ENCODE measurements at regions not wholly inside any gene's neighbourhood (a gene's known extent, or its start where the extent isn't known, plus 50 kb on each side); places are given as distances from the start of the nearest gene placed in this dataset.

DNA sequence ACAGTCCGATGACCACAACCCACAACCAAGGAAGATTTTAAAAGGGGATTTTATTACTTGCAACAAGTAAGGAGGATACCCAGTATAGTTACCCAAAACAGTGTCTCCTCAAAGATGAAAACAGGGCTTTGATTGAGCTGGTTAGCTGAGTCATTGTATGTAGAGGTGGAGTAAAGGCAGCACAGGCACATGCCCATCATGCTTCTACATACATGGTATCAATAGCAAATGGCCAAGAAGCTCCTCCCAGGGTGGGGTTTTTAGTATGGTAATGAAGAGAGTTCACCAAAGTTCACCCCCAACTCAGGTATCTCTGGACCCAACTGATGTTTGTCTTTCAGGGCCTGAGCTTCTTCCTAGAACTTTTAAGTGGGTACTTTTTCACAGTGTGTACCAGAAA is 157.1 kb upstream of the CEP126 start:
- Histone ChIP-seq H3K9me3 (no peaks in the 10 kb centered on the region), H3K36me3 (no peaks in the 10 kb centered on the region), H3K27me3 (no peaks in the 10 kb centered on the region), H3K4me3 (no peak overlapping the region)
- no peak for DNase-seq

- Histone ChIP-seq H3K9me3 (no peaks in the 10 kb centered on the region), H3K4me3 (no peak overlapping the region), H3K27me3 (no peaks in the 10 kb centered on the region), H3K36me3 (no peaks in the 10 kb centered on the region)
- DNase-seq: no peak
Measured at GRCh38 chr11:101748572-101749344, 165.0 kb upstream of the TRPC6 start.

DNA sequence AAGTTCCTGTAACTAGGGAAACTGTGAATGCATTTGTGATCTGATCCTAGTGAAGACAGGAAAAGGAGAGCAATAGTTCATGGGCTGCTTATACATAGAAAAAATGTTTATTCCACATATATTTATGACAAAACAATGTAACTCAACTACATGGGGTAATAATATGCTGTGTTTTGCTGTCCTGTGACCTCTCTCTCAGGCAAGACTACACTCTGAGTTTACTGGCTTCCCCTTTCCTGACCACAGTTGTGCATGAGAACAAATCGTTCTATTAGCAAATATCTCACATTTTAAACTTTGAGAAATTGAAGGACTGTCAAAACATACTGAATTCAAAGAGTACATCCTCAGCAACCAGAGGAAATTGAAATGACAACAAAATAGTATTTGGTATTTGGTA is 161.9 kb upstream of the TRPC6 start:
- Histone ChIP-seq H3K4me3 (no peak overlapping the region), H3K36me3 (no peaks in the 10 kb centered on the region), H3K9me3 (no peaks in the 10 kb centered on the region), H3K27me3 (no peaks in the 10 kb centered on the region)
- DNase-seq: no peak

GRCh38 chr11:101743828-101744227 is 160.0 kb upstream of the TRPC6 start:
- no peak overlapping the region for H3K4me3 ChIP-seq
- no peaks in the 10 kb centered on the region for H3K9me3 ChIP-seq
- no peak for DNase-seq
- no peaks in the 10 kb centered on the region for H3K27me3 ChIP-seq
- H3K36me3 ChIP-seq: no peaks in the 10 kb centered on the region

DNA sequence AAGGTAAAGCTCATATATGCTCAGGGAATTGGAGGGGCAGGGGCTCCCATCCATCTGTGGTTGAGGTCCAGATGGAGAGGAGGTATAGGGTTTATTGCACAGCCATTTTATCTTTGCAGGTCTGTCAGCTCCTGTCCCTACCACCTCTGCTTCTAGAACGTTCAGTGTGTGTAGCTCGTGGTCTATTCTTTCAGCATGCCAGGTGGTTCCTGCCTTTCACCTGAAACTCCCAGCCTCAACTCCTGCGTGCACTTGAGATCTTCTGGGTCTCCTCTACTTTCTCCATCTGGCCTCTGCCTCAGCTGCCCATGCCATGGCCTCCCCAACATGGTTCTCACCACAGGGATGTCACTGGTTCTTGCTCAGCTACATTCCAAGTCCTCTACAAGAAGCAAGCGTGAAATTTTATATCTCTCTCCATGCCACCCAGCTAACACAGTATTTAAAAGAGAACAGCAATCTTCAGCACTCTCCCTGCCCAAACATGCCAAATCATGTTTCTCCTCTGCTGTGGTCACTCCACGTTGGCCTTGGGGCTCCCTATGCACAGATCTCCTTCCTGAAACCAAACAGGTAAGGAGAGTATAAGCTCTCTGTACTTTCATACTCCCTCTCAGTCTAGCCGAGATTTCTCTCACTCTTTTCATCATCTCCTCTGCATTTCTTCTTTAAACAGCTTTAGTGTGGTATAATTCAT is 157.8 kb upstream of the TRPC6 start:
- DNase-seq: no peak
- Histone ChIP-seq H3K9me3 (no peaks in the 10 kb centered on the region), H3K27me3 (no peaks in the 10 kb centered on the region), H3K36me3 (no peaks in the 10 kb centered on the region), H3K4me3 (no peak overlapping the region)

- H3K36me3 ChIP-seq: no peaks in the 10 kb centered on the region
- no peak for DNase-seq
- H3K9me3 ChIP-seq: no peaks in the 10 kb centered on the region
- H3K4me3 ChIP-seq: no peak overlapping the region
- no peaks in the 10 kb centered on the region for H3K27me3 ChIP-seq
Measured at GRCh38 chr11:101741061-101741460, 157.3 kb upstream of the TRPC6 start.

GRCh38 chr11:101738452-101738851 is 154.6 kb upstream of the TRPC6 start:
- Histone ChIP-seq H3K9me3 (no peaks in the 10 kb centered on the region), H3K36me3 (no peaks in the 10 kb centered on the region), H3K4me3 (no peak overlapping the region), H3K27me3 (no peaks in the 10 kb centered on the region)
- no peak for DNase-seq

GRCh38 chr11:101729406-101730078 is 145.7 kb upstream of the TRPC6 start:
- H3K27me3 ChIP-seq: no peaks in the 10 kb centered on the region
- H3K4me3 ChIP-seq: no peak overlapping the region
- no peak for DNase-seq
- no peaks in the 10 kb centered on the region for H3K9me3 ChIP-seq
- no peaks in the 10 kb centered on the region for H3K36me3 ChIP-seq

DNA sequence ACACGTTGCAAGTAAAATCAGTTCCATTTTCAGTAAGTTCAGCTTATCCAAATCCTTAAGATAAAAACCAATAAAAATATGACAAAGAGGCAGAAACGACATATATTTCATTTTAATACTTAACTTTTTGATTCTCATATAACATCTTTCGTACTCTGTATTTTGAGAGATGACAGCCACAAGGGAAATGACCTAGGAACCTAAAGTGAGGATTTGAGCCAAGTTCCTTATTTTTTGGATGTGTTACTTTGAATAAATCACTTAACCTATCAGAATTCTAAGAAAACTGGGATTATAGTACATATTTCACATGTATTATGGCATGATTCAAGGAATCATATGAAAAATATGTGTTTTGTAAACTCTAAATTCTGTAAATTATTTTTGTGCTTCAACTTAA is 143.6 kb upstream of the TRPC6 start:
- Histone ChIP-seq H3K36me3 (no peaks in the 10 kb centered on the region), H3K4me3 (no peak overlapping the region), H3K9me3 (no peaks in the 10 kb centered on the region; the same call in 1 of the 2 replicates), H3K27me3 (no peaks in the 10 kb centered on the region)
- no peak for DNase-seq

DNA sequence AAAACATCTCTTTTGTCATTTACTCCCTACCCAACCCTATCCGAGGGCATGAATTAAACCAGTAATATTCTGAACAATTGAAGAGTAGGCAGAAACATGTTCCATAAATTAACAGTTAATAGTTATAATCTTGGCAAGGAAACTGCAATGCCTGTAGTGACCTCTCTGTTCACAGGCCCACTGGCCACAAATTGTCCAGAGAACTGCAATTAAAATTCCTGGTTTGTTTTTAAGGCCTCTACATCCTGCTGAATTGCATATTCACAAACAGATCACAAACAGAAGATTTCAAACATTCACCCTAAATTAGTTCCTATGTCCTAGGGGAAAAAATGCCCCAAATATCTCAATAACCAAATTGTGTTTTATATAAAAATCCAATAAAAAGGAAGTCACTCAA is 143.2 kb upstream of the TRPC6 start:
- H3K9me3 ChIP-seq: no peaks in the 10 kb centered on the region; the same call in 1 of the 2 replicates
- H3K27me3 ChIP-seq: no peaks in the 10 kb centered on the region
- DNase-seq: no peak
- H3K36me3 ChIP-seq: no peaks in the 10 kb centered on the region
- no peak overlapping the region for H3K4me3 ChIP-seq

DNA sequence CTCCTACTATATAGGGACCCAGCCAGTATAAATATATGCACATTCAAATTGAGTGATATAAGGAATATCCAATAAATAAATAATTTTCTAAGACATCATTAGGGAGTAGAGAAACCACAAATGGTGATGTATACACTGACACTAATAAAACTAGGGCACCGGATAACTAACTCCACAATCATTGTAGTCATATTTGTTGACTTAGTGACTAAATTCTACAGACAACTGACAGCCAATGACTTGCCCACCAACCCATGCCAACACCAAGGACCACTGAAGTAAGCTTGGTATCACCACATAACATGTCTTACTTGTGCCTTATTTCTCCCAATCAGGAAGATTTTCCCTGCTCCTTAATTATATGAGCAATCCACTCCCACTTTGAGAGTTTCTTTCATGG is 139.6 kb upstream of the TRPC6 start:
- DNase-seq: peak; percentile 42
- Histone ChIP-seq H3K4me3 (no peak overlapping the region), H3K36me3 (no peaks in the 10 kb centered on the region), H3K9me3 (no peaks in the 10 kb centered on the region; the same call in 1 of the 2 replicates), H3K27me3 (no peaks in the 10 kb centered on the region)

DNA sequence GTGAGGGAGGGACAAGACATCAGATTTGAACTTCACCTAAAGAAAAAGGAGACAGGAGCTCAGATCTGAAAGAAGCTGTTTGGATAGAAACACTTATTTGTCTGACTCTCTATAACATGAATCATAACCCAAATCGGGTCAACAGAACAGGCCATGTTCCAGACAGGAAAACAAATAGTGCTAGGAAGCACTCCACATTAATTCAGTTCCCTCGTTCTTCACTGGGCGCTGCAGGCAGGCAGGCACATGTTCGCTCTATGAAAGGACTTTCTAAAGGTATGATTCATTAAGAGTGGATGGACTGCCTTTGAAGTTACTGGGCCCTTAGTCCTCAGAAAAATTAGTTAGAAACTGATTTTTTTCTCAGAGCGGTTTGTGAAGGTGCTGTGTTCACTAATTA is 137.5 kb upstream of the TRPC6 start:
- H3K4me3 ChIP-seq: no peak overlapping the region
- peak; percentile 14 for DNase-seq
- H3K36me3 ChIP-seq: no peaks in the 10 kb centered on the region
- no peaks in the 10 kb centered on the region; the same call in 1 of the 2 replicates for H3K9me3 ChIP-seq
- H3K27me3 ChIP-seq: no peaks in the 10 kb centered on the region

DNA sequence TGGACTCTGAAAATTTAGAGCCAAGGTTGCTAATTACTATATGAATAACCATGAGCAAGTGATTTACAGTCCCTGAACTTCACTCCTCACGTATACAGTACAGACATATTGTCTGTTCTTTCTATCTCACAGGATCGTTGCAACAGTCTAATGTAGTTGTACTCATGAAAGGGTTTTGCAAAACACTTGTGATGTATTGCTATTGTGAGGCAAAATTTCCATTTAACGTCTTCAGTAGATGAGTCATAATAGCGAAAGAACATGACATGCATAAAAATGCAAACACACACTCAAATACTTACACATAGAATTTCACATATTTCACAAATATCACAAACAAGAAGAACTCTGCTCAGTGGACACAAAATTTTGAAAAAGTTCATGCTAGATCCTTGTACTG is 134.6 kb upstream of the TRPC6 start:
- no peaks in the 10 kb centered on the region for H3K27me3 ChIP-seq
- DNase-seq: no peak
- no peaks in the 10 kb centered on the region for H3K36me3 ChIP-seq
- H3K4me3 ChIP-seq: no peak overlapping the region
- no peaks in the 10 kb centered on the region; the same call in 1 of the 2 replicates for H3K9me3 ChIP-seq

DNA sequence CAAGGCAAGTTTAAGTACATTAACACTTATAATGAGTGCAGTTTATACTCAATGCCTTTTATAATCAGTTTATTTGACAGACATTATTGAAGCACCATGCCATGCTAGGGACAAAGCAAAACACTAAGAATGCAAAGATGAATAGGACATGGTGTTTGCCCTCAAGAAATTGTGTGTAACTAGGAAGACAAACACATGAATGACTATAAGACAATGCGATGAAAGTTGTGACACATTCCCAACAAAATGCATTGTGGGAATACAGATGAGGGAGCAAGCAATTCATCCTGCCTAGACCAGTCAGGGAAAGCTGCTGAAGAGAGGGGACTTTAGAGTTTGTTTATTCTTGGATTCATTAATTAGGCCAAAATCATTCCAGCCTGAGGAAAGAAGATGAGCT is 133.8 kb upstream of the TRPC6 start:
- no peak for DNase-seq
- H3K9me3 ChIP-seq: no peaks in the 10 kb centered on the region; the same call in 1 of the 2 replicates
- H3K4me3 ChIP-seq: no peak overlapping the region
- no peaks in the 10 kb centered on the region for H3K27me3 ChIP-seq
- no peaks in the 10 kb centered on the region for H3K36me3 ChIP-seq

DNA sequence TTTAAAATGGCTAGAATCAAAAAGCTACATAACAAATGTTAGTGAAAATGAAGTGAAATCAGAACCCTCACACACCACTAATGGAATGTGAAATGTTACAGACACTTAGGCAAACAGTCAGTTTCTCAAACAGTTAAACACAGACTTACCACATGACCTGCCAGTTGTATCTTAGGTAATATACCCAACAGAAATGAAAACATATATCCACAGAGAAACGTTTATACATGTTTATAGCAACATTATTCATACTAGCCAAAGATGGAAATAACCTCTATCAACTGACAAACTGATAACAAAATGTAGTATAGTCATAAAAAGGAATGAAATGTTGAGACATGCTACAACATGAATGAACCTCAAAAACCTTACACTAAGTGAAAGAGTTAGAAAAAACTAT is 131.5 kb upstream of the TRPC6 start:
- H3K36me3 ChIP-seq: no peaks in the 10 kb centered on the region
- H3K4me3 ChIP-seq: no peak overlapping the region
- no peaks in the 10 kb centered on the region for H3K27me3 ChIP-seq
- no peak for DNase-seq
- H3K9me3 ChIP-seq: no peaks in the 10 kb centered on the region

DNA sequence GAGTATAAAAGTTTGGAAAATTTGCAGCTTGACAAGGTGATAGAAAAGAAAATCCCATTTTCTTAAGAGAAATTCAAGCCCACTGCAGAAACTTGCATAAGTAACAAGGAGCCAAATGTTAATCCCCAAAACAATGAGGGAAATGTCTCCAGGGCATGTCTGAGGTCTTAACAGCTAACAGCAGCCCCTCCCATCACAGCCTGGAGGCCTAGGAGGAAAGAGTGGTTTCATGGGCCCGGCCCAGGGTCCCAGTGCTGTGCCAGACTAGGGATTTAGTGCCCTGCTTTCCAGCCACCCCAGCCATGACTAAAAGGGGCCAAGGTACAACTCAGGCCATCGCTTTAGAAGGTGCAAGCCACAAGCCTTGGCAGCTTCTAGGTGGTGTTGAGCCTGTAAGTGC is 123.7 kb upstream of the TRPC6 start:
- H3K36me3 ChIP-seq: no peaks in the 10 kb centered on the region
- H3K9me3 ChIP-seq: no peaks in the 10 kb centered on the region; the same call in none of the 2 replicates
- H3K4me3 ChIP-seq: no peak overlapping the region
- peak; percentile 43 for DNase-seq
- H3K27me3 ChIP-seq: no peaks in the 10 kb centered on the region

DNA sequence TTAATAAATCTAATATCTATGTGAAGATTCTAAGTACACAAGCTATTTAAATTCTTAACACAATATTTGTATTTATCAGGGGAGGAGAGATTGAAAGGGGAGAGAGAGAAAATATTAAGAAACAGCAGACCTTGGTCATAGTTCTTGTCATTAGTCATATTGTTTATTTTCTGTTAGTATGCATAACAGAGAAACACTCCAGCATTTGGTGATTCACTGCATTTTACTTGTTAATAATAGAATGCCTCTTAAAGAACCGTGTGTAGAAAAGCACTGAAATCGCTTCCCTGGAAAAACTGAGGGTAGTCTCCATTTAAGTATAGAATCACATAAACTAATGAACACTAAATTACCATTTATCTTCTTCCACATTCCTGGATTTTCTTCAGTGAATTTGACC is 122.7 kb upstream of the TRPC6 start:
- Histone ChIP-seq H3K27me3 (no peaks in the 10 kb centered on the region), H3K4me3 (no peak overlapping the region), H3K36me3 (no peaks in the 10 kb centered on the region), H3K9me3 (no peaks in the 10 kb centered on the region; the same call in none of the 2 replicates)
- DNase-seq: no peak

Measured in MG63 (cell line).